GM13976 (cell line): ENCODE measurements at regions not wholly inside any gene's neighbourhood (a gene's known extent, or its start where the extent isn't known, plus 50 kb on each side); places are given as distances from the start of the nearest gene placed in this dataset.
A peak's percentile ranks its signal among the peaks of the same experiment; 100 is the strongest.

Experiments
- DNase-seq: peaks from one replicate; pipeline ENCODE4 v3.0.0; 2012; ENCODE audit warnings: low spot score
- CTCF ChIP-seq: IDR thresholded peaks from 2 replicates; pipeline ENCODE4 v1.5.1; 2012; ENCODE audit warnings: borderline replicate concordance, mild to moderate bottlenecking; ENCODE audit not compliant: insufficient read depth; ENCODE audit errors: extremely low read depth, missing control alignments, control extremely low read depth
- in situ Hi-C: fragments of 300-500 bp; cut with MboI; formaldehyde crosslinking; loops from one replicate; pipeline ENCODE4 v1.12.0; 2022; ENCODE audit warnings: low sequenced_read_pairs, mixed read lengths, inconsistent platforms; ENCODE audit not compliant: unreplicated experiment

GRCh38 chr1:25099343-25099951, 132.9 kb downstream of the SYF2 start:
- in situ Hi-C loops, result no loop called here
- no peak for DNase-seq
- TF ChIP-seq CTCF, result no peak

DNA sequence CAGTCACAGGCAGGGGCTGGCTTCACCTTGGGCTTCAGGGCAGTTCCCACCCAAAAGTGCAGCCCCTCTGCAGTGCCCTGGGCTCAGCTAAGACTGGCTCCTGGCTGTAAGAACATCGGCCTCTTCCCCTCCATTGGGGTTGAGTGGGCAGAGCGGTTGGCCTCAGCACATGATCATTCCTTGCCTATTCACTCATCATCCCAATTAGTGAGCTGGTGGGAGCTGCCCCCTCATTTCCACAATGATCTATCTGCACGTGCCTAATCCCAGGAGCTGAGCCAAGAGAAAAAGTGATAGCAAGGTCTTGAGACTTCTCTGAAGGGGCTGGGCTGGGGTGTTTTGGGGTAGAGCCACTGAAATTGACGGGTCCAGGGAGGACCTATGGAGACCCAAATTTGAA, 133.6 kb downstream of the SYF2 start:
- no peak for DNase-seq
- TF ChIP-seq CTCF, result no peak
- in situ Hi-C loops, result no loop called here

- in situ Hi-C loops, result no loop called here
- TF ChIP-seq CTCF, result no peak
- DNase-seq, result no peak
Observed at GRCh38 chr1:25096307-25097150, 135.8 kb downstream of the SYF2 start.

GRCh38 chr1:25095635-25096200, 136.6 kb downstream of the SYF2 start:
- peak; percentile 65 for DNase-seq
- in situ Hi-C loops, result no loop called here

DNA sequence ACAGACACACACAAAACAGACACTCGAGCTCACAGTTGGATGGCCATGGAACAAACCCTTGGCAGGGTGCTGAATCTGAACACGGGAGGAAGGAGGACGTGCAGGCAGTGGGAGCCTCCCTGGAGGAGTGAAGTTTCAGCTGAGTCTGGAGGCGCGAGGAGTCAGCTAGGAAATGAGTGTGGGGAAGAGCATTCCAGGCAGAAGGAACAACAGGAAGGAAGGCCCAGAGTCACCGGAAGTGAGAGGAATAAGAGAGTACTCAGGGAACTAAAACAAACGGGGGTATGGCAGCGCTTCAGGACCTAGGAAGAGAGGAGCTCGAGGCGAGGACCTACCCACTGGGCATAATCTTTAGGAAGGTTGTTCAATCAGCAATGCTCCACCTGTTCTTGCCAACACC, 137.3 kb downstream of the SYF2 start:
- in situ Hi-C loops, result no loop called here
- TF ChIP-seq CTCF, result no peak
- no peak for DNase-seq

More at GRCh38 chr1:25095635-25096200, 136.6 kb downstream of the SYF2 start:
- no peak for TF ChIP-seq CTCF

DNA sequence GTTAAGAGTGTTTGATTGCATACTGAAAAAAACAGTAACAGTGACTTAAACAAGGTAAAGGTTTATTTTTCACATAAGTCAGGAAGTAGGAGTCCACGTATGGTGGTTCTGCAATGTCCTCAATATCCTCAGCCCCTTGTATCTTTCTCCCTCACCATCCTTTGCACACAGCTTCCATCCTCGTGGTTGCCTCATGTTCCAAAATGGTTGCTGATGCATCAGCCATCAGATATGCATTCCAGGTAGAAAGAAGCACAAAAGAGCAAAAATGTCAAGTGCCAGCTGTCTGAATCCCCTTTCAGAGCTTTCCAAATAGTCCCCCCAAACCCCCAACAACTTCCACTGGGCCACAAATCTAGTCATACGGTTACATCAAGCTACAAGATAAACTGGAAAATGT, 138.1 kb downstream of the SYF2 start:
- no peak for DNase-seq
- TF ChIP-seq CTCF, result no peak
- in situ Hi-C loops, result no loop called here
